Body of pancreas (tissue), 4 donors: ENCODE measurements at regions not wholly inside any gene's neighbourhood (a gene's known extent, or its start where the extent isn't known, plus 50 kb on each side); places are given as distances from the start of the nearest gene placed in this dataset.

Experiments
- POLR2A ChIP-seq, 3 donors: fragments of 450-650 bp; IDR thresholded peaks; one replicate each; pipeline ENCODE4 v1.6.1; 2016; ENCODE audit warnings: antibody characterized with exemption in 3 of 3, mild to moderate bottlenecking in 2 of 3
- TF ChIP-seq, protein P1 (sequence below), 7 experiments: fragments of 450-650 bp in 4 of 7; fragments of 200-600 bp in 3 of 7; sonication (generic) in 3 of 7; IDR thresholded peaks; one replicate each; pipeline ENCODE4 v1.5.1; 2016 to 2019; ENCODE audit warnings: antibody characterized with exemption in 7 of 7

- TF ChIP-seq, protein P1, sequence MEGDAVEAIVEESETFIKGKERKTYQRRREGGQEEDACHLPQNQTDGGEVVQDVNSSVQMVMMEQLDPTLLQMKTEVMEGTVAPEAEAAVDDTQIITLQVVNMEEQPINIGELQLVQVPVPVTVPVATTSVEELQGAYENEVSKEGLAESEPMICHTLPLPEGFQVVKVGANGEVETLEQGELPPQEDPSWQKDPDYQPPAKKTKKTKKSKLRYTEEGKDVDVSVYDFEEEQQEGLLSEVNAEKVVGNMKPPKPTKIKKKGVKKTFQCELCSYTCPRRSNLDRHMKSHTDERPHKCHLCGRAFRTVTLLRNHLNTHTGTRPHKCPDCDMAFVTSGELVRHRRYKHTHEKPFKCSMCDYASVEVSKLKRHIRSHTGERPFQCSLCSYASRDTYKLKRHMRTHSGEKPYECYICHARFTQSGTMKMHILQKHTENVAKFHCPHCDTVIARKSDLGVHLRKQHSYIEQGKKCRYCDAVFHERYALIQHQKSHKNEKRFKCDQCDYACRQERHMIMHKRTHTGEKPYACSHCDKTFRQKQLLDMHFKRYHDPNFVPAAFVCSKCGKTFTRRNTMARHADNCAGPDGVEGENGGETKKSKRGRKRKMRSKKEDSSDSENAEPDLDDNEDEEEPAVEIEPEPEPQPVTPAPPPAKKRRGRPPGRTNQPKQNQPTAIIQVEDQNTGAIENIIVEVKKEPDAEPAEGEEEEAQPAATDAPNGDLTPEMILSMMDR (IDR thresholded peaks at IDR 0.05), result no peak
- TF ChIP-seq POLR2A (IDR thresholded peaks at IDR 0.05), result no peak
Measured at GRCh38 chr14:48970943-48971342, 615.2 kb downstream of the RPS29 start.
